Renal cortex interstitium (tissue), 11 donors: ENCODE measurements at regions not wholly inside any gene's neighbourhood (a gene's known extent, or its start where the extent isn't known, plus 50 kb on each side); places are given as distances from the start of the nearest gene placed in this dataset.
"Not testable (repeated sequence)": the region's sequence is repeated elsewhere in the genome, so short reads cannot be mapped to it uniquely, and the experiment has no call there.

Source experiments
- DNase-seq, 11 donors: peaks; one replicate each; pipeline ENCODE4 v3.0.0-alpha.2; 2013; ENCODE audit warnings: low read depth in 9 of 11, low spot score in 4 of 11; ENCODE audit errors: extremely low read depth in 1 of 11

GRCh38 chr3:74436184-74436583, 178.3 kb downstream of the CNTN3 start:
- DNase-seq = no peak

GRCh38 chr3:74435631-74436030, 178.8 kb downstream of the CNTN3 start:
- DNase-seq = no peak

DNA sequence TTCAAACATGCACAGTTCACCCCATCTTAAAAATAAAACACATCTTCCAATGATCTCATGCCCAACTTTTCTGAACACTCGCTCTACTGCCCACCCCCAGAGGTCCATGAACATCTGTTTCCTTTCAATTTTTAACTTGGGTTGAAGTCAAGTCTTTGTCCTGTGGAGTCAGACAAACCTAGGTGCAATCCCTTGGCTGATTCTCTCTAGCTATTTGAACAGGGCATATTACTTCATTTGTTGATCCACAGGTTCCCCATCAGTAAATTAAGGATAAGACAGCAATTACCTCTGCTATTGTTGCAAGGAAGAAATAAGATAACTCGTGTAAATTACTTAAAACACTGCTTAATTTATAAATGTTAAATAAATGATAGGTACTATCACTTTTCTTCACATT, 180.1 kb downstream of the CNTN3 start:
- no peak for DNase-seq

DNA sequence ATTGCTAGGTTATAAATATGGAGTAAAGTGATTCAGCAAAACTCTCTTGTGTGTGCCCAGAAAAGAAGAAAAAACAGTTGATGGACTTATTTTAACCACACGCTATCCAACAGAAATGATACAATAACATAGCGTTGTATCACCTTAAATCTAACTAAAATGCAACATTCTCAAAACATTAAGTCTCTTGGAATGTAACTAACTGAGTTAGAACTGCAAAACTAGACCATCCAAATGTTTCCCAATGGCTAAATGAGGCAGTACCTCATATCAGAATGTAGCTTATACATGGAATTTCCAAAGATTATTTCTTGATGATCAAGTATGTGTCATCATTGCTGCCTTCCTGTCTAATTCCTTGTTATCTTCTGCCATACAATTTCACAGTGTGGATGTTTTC, 187.9 kb downstream of the CNTN3 start:
- DNase-seq = no peak

DNA sequence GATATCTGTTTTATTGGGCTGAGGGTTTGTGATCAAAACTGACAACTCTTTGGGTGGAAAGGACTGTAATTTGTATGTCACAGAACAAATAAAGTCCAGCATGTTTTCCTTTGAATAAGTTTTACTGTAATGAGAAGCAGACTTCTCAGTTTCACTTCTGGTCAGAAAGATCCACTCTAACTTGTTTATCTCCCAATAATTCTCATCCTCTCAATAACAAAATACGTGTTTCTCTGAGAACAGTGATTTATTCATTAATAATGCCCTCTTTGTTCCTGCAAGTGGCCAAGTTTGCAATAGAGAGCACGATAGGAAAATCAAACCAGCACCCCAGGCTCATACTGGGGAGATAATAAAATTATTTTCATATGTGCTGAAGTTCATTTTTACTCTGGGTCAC, 190.6 kb downstream of the CNTN3 start:
- DNase-seq = no peak

DNA sequence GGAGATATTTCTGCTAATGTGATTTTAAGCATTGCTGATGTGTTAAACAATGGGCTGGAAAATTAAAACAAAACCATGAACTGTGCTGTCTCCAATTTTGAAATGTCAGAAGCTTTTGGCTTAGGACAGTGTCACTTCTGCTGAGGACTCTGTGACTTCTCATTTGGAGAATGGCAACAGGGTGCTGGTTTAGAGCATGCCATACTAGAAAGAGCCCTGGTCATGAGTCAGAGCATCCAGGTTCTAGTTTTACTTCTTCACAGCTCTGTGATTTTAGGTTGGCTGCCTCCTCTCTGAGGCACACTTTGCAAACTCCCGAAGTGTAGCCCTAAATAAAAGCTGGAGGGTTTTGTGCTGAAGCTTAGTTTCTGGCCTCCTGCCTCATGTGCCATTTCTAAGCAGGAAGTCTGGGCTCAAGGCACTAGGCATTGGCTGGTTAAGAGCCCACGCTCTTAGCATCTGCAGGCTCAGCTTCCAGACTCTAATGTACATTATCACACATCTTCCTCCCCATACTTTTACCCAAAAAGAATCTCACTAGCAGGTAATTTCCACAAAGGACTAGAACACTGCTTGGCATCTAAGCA, 193.8 kb downstream of the CNTN3 start:
- DNase-seq = no peak

- no peak for DNase-seq
Observed at GRCh38 chr3:74415731-74416130, 198.7 kb downstream of the CNTN3 start.

DNA sequence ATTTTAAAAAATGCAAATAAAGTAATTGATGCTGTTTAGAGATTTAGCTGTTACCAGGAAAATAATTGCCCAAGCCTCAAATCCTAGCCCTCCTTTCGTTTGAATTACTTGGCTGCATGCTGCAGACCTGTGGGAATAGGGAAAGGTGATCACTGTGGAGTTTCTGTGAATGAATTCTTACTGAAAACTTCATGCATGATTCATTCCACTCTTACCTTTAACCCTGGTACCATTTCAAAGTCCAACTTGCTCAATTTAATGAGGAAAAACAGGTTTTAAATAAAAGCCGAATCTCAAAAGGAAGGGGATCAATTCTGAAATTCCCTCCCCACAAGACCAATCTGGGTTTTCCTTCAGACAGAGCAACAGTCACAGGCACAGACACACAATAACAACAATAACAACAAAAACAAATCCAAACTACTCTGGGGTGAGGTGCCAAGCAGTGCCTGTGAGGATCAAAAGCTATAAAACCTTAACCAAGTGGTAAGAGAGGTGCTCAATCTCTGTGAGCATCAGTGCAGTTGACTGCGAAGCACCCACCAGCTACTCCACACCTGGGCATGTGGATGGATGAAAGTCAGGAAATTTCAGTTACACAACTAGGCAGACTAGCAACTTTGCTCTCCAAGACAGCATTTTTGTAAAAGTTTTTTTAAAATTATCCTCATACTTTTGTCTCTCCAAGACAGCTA, 200.8 kb downstream of the CNTN3 start:
- DNase-seq = no peak

DNA sequence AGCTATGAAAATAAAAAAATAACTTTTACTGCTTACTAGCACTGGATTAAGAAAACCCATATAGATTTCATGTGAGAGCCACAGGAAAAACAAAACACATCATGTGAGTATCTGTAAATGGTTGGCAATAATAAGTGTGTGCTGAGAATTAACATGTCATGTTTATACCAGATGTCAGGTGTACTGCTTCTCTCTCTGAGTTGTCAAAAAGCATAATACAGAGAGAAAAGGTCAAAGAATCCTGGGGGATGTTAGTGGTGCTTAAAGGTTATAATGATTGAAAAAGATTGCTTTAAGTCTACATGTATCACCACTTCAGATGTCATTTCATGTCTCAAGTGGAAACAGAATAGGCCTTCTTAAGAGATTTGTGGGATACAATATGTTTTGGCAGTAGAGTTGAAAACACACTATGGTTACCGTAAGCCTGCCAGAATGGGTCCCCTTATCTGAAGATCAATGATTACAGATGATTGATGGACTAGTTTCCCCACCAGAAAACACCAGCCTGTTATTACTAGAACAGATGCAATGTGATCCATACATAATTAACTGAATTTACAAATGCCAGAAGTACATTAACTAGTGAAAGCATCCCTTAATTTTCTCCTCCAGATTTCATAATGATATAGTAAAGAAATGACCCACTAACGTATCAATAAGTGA, 204.1 kb downstream of the CNTN3 start:
- no peak for DNase-seq

DNA sequence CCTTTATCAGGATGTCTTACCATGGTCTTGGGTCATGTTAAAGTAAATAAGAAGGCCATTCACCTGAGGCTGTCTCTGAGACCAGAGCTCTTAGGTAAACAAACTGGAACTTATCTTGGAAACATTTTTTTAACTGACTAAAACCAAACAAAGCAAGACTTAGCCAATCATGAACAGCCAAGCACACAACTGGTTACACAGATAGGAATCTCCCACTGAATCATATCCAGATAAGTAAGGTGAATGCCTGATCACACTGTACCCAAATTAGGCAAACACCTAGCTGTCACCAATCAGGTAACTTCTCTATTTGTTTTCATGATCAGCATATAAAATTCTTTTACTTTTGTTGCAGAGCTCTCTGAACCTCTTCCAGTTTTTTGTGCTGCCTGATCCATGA, 205.4 kb downstream of the CNTN3 start:
- no peak for DNase-seq

GRCh38 chr3:74403307-74403706, 211.2 kb downstream of the CNTN3 start:
- no peak for DNase-seq

DNA sequence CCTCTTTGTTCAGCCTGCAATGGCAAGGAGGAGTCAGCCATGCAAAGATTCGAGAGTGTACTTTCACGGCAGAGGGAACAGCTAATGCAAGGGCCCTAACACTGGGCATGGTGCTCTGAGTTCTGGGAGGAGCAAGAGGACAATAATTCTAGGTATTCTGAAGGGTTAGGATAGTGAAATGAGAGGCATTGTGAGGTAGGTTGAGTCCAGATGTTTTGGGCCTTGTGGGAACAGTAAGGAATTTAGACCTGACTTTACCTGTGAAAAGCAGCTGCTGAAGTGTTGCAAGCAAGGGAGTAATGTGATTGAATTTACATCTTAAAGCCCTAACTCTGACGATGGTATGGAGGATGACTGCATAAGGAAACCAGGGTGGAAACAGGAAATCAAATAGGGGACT, 211.6 kb downstream of the CNTN3 start:
- no peak for DNase-seq

DNA sequence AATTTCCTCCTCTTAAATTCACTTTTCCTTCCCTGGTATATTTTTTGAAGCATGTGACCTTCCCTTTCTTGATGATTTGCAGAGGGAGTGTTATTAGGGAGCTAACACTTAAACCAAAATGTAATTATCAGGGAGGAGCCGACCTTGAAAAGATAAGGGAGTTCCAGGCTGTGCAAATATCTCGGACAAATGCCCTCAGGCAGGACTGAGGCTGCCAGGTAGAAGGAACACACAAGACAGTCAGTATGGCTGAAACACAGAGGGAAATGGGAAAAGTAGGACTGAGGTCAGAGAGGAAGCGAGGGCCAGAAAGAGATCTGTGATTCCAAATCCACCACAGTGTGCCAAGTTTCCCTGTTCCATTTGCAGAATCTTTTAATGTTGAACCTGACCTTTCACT, 221.0 kb downstream of the CNTN3 start:
- DNase-seq = no peak

- no peak for DNase-seq
Observed at GRCh38 chr3:74390121-74390877, 224.2 kb downstream of the CNTN3 start.

- no peak for DNase-seq
Observed at GRCh38 chr3:74387111-74387735, 227.2 kb downstream of the CNTN3 start.

DNA sequence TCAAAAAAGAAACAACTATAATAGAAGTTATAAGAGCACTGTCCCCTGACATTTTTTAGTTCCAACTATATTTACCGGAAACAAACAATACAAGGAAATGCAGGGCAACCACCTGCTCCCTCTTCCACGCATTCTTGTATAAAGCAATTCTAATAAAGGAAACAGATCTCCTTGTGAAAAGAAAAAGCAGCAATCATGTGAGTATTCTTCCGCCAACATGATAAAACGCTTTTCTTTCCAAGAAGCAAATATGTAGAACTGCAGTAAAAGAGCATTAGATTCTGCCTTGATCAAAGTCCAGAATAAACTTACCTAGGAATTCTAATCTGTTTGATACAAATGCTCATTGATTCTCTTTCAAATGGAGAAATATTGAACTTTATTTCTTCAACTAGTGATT, 230.3 kb downstream of the CNTN3 start:
- no peak for DNase-seq

- no peak for DNase-seq
Observed at GRCh38 chr3:74377669-74378068, 236.8 kb downstream of the CNTN3 start.

DNA sequence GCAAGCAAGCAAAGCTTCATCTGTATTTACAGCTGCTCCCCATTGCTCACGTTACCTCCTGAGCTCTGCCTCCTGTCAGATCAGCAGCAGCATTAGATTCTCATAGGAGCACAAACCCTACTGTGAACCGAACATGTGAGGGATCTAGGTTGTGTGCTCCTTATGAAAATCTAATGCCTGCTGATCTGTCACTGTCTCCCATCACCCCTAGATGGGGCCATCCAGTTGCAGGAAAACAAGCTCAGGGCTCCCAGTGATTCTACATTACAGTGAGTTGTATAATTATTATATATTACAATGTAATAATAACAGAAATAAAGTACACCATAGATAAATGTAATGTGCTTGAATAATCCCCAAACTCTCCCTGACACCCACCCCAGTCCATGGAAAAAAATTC, 238.1 kb downstream of the CNTN3 start:
- not testable (repeated sequence) for DNase-seq

- no peak for DNase-seq
Observed at GRCh38 chr3:74375653-74376052, 238.8 kb downstream of the CNTN3 start.

GRCh38 chr3:74372743-74373142, 241.7 kb downstream of the CNTN3 start:
- no peak for DNase-seq
